A673 (cell line): ENCODE measurements at regions not wholly inside any gene's neighbourhood (a gene's known extent, or its start where the extent isn't known, plus 50 kb on each side); places are given as distances from the start of the nearest gene placed in this dataset.

Experiments used
- CTCF ChIP-seq: fragments of 300-800, 200-600 bp; sonication (generic); conservative IDR thresholded peaks from 2 replicates; pipeline ENCODE4 v1.5.1; 2017; ENCODE audit warnings: low read depth, mild to moderate bottlenecking, antibody characterized with exemption, low read length, moderate library complexity, mixed read lengths
- EZH2 ChIP-seq: fragments of 200-600 bp; sonication (generic); IDR thresholded peaks from 2 replicates; pipeline ENCODE4 v1.6.1; 2017; ENCODE audit warnings: borderline replicate concordance, low read depth, mild to moderate bottlenecking, mixed read lengths, antibody characterized with exemption, low read length; ENCODE audit not compliant: poor library complexity, severe bottlenecking

DNA sequence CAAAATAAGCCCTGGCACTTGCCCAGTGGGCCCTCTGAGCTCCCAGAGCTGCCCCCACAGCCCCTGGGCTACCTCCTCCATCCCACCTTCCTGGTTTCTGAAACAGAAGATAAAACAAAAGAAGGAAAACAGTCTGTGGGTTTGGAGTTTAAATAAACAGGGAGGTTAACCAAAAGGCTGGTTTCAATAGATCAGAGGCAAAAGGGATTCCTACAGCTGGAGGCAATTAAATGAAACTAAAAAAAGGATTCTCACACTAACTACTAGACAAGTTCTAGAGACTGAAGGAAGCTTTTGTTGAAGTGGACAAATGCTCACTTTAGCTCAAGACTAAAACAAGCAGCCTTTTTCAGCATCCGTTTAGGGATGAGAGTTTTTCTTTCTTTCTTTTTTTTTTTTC, 569.8 kb downstream of the FGF9 start:
- TF ChIP-seq CTCF (no peak), EZH2 (no peak)
